ENCODE measurements at regions not wholly inside any gene's neighbourhood (a gene's known extent, or its start where the extent isn't known, plus 50 kb on each side); places are given as distances from the start of the nearest gene placed in this dataset.

GRCh38 chr6:44543664-44544063 is 156.2 kb downstream of the CDC5L start:
- no peak overlapping the region for H2BK20ac ChIP-seq (ENCODE audit: low read depth, low read length, poor library complexity, severe bottlenecking)
- peaks cover 7% of the 10 kb centered on the region; the same call in 1 of the 2 replicates for H3K4me1 ChIP-seq (ENCODE audit: insufficient read depth, low read length)
- no peak for TF ChIP-seq CTCF (conservative IDR thresholded peaks at IDR 0.05)
- H2AK5ac ChIP-seq (ENCODE audit: insufficient read length, low read length) = no peak overlapping the region
- H4K8ac ChIP-seq (replicated peaks; ENCODE audit: insufficient read length, low read depth, low read length) = no peak overlapping the region
- peaks cover 9 to 13% of the 10 kb centered on the region in 2 experiments; a peak in 4 of 5 replicates for H3K9me3 Mint-ChIP-seq
- no CpG with 5 or more reads among the region's 3 CpGs for WGBS (ENCODE audit: extremely low coverage, insufficient read length, low lambda C conversion rate)
- H3K36me3 Mint-ChIP-seq (ENCODE audit: insufficient read depth in 1 of 3, low read depth in 3 of 3) = peaks cover 2 to 9% (median 6%) of the 10 kb centered on the region in 3 experiments; a peak in 4 of 7 replicates
- H3K27ac Mint-ChIP-seq = no peak overlapping the region
- H2BK5ac ChIP-seq (ENCODE audit: insufficient read length, low read length) = no peak overlapping the region
- H2BK15ac ChIP-seq (ENCODE audit: low read depth, low read length) = no peak overlapping the region
- no peak overlapping the region for H3K27ac ChIP-seq (ENCODE audit: insufficient read length, low read depth, low read length)
- no peak overlapping the region for H3K56ac ChIP-seq (ENCODE audit: insufficient read length, low read depth, low read length)
- H4K20me1 ChIP-seq (ENCODE audit: control insufficient read depth, insufficient read depth, insufficient read length) = no peaks in the 10 kb centered on the region
- no peak overlapping the region for H2BK120ac ChIP-seq (ENCODE audit: low read depth, low read length, poor library complexity, severe bottlenecking)
- no peak overlapping the region for H2BK12ac ChIP-seq (ENCODE audit: insufficient read length, low read depth, low read length)
- H2AFZ ChIP-seq (ENCODE audit: low read length) = no peak overlapping the region
- H3K27me3 ChIP-seq (ENCODE audit: insufficient read depth, low read length) = no peaks in the 10 kb centered on the region
- no peak overlapping the region for H3K18ac ChIP-seq (ENCODE audit: insufficient read length, low read depth, low read length)
- no peak overlapping the region for H3K4ac ChIP-seq (ENCODE audit: low read depth, low read length)
- H3K9me3 ChIP-seq (ENCODE audit: control insufficient read depth, low read depth, low read length) = no peaks in the 10 kb centered on the region
- peaks cover 4% of the 10 kb centered on the region for H3K23me2 ChIP-seq (ENCODE audit: insufficient read length, low read depth, low read length, poor library complexity, severe bottlenecking)
- H4K5ac ChIP-seq (ENCODE audit: insufficient read length, low read depth, low read length) = no peak overlapping the region
- H3K79me2 ChIP-seq (ENCODE audit: insufficient read depth, low read length) = no peaks in the 10 kb centered on the region
- H3K4me3 Mint-ChIP-seq = no peak overlapping the region
- no peak overlapping the region for H3K4me2 ChIP-seq (ENCODE audit: insufficient read depth, insufficient read length, low read length)
- H3K9ac ChIP-seq (ENCODE audit: extremely low read depth, insufficient read length, low read length) = no peak overlapping the region
- peaks cover 35% of the 10 kb centered on the region in 2 experiments for H3K4me1 Mint-ChIP-seq
- DNase-seq = no peak
- H3K14ac ChIP-seq (ENCODE audit: insufficient read depth, low read length) = no peak overlapping the region
- H3T11ph ChIP-seq (ENCODE audit: low read length) = no peak overlapping the region
- H3K79me1 ChIP-seq (ENCODE audit: insufficient read depth, low read depth, low read length, poor library complexity, severe bottlenecking) = no peaks in the 10 kb centered on the region
- H4K91ac ChIP-seq (ENCODE audit: insufficient read length, low read depth, low read length) = no peak overlapping the region
- no peak overlapping the region for H3K23ac ChIP-seq (ENCODE audit: insufficient read length, low read depth, low read length)
- H3K27me3 Mint-ChIP-seq (ENCODE audit: low read depth) = peaks cover 4% of the 10 kb centered on the region; the same call in 1 of the 2 replicates

All from H9 (cell line).